ENCODE measurements at regions not wholly inside any gene's neighbourhood (a gene's known extent, or its start where the extent isn't known, plus 50 kb on each side); places are given as distances from the start of the nearest gene placed in this dataset.

DNA sequence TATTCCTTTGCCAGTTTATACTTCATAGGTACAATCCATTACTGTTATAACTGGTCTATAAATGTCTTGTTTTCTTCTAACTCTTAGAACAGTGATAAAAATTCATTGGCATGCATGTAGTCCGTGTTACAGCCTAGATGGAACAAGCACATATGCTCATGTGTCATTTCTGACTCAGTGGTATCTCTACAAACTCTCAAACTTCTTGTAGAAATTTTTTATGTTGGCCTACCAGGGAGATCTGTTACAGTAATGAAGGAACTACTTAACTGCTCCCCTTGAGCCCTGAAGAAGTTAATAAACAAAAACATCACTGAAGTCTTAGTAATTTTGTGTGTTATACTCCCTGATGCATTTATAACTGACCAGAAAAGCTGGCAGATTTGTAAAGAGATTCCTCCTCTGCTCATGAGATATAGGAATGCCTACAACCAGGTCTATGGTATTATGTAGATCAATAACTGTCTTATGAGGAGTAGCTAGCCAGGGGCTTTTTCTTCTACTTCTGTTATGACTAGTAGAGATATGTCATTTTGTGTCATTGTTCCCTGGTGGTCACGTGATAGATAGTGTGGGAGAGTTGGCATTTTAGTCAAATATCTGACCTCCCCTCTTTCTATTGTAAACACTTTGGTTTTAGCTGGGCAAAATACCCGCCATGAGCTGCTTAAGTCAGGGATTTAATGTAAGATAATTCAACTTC, 53.7 kb upstream of the FAAH2 start:
- H3K4me3 Mint-ChIP-seq = no peak overlapping the region
- Histone ChIP-seq H3K27ac (ENCODE audit: low read depth, low read length) (no peak overlapping the region), H3K9ac (ENCODE audit: extremely low read depth, low read length, poor library complexity, severe bottlenecking) (no peak overlapping the region), H3K4me1 (ENCODE audit: control insufficient read depth, insufficient read depth, low read length) (peaks cover under 1% of the 10 kb centered on the region), H3K36me3 (ENCODE audit: control insufficient read depth, insufficient read depth, low read length) (no peaks in the 10 kb centered on the region), H3K27me3 (ENCODE audit: control insufficient read depth, insufficient read depth, low read length, poor library complexity, severe bottlenecking) (no peaks in the 10 kb centered on the region), H3K9me3 (ENCODE audit: control insufficient read depth, low read length) (peaks cover 3% of the 10 kb centered on the region), H3K4me3 (ENCODE audit: low read length) (no peak overlapping the region)
- H3K36me3 Mint-ChIP-seq (ENCODE audit: low read depth) = peaks cover 5% of the 10 kb centered on the region
- TF ChIP-seq, protein P1, sequence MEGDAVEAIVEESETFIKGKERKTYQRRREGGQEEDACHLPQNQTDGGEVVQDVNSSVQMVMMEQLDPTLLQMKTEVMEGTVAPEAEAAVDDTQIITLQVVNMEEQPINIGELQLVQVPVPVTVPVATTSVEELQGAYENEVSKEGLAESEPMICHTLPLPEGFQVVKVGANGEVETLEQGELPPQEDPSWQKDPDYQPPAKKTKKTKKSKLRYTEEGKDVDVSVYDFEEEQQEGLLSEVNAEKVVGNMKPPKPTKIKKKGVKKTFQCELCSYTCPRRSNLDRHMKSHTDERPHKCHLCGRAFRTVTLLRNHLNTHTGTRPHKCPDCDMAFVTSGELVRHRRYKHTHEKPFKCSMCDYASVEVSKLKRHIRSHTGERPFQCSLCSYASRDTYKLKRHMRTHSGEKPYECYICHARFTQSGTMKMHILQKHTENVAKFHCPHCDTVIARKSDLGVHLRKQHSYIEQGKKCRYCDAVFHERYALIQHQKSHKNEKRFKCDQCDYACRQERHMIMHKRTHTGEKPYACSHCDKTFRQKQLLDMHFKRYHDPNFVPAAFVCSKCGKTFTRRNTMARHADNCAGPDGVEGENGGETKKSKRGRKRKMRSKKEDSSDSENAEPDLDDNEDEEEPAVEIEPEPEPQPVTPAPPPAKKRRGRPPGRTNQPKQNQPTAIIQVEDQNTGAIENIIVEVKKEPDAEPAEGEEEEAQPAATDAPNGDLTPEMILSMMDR (conservative IDR thresholded peaks at IDR 0.05) = no peak
- WGBS, 2 experiments (ENCODE audit: insufficient coverage in 1 of 2, insufficient read length in 1 of 2) = 93% methylated on average over 1 of the region's 3 CpGs; no CpG with 5 or more reads in 1 of the 2 experiments
- H3K9me3 Mint-ChIP-seq = peaks cover 45% of the 10 kb centered on the region
- no peak for DNase-seq
- no peaks in the 10 kb centered on the region for H3K27me3 Mint-ChIP-seq (ENCODE audit: insufficient read depth)
- H3K27ac Mint-ChIP-seq = no peak overlapping the region
- peaks cover 10% of the 10 kb centered on the region for H3K4me1 Mint-ChIP-seq

All from endodermal cell (in vitro differentiated cells).